ENCODE measurements at regions not wholly inside any gene's neighbourhood (a gene's known extent, or its start where the extent isn't known, plus 50 kb on each side); places are given as distances from the start of the nearest gene placed in this dataset.

- H3K9me3 ChIP-seq = no peaks in the 10 kb centered on the region
- no peaks in the 10 kb centered on the region for H3K27me3 ChIP-seq
- no peaks in the 10 kb centered on the region for H3K4me1 ChIP-seq
- H3K4me3 ChIP-seq = no peak overlapping the region
- no peaks in the 10 kb centered on the region for H3K36me3 ChIP-seq
- H3K27ac ChIP-seq = no peak overlapping the region
- DNase-seq (ENCODE audit: low spot score) = no peak
- TF ChIP-seq CTCF (IDR thresholded peaks at IDR 0.05) = no peak
Measured at GRCh38 chr14:100975671-100976070, 72.1 kb upstream of the RTL1 start.

- H3K27ac ChIP-seq = no peak overlapping the region
- no peaks in the 10 kb centered on the region for H3K27me3 ChIP-seq
- DNase-seq (ENCODE audit: low spot score) = no peak
- H3K4me3 ChIP-seq = no peak overlapping the region
- H3K9me3 ChIP-seq = no peaks in the 10 kb centered on the region
- no peaks in the 10 kb centered on the region for H3K36me3 ChIP-seq
- no peaks in the 10 kb centered on the region for H3K4me1 ChIP-seq
- TF ChIP-seq CTCF (IDR thresholded peaks at IDR 0.05) = no peak
Measured at GRCh38 chr14:100979079-100979478, 75.6 kb upstream of the RTL1 start.

- TF ChIP-seq CTCF (IDR thresholded peaks at IDR 0.05) = no peak
- Histone ChIP-seq H3K4me3 (no peak overlapping the region), H3K27me3 (no peaks in the 10 kb centered on the region), H3K27ac (no peak overlapping the region), H3K9me3 (no peaks in the 10 kb centered on the region), H3K4me1 (no peaks in the 10 kb centered on the region), H3K36me3 (no peaks in the 10 kb centered on the region)
- no peak for DNase-seq (ENCODE audit: low spot score)
Measured at GRCh38 chr14:100979780-100980179, 76.3 kb upstream of the RTL1 start.

- no peaks in the 10 kb centered on the region for H3K36me3 ChIP-seq
- no peak for DNase-seq (ENCODE audit: low spot score)
- no peak overlapping the region for H3K4me3 ChIP-seq
- H3K27me3 ChIP-seq = no peaks in the 10 kb centered on the region
- no peaks in the 10 kb centered on the region for H3K9me3 ChIP-seq
- no peak overlapping the region for H3K27ac ChIP-seq
- no peak for TF ChIP-seq CTCF (IDR thresholded peaks at IDR 0.05)
- H3K4me1 ChIP-seq = no peaks in the 10 kb centered on the region
Measured at GRCh38 chr14:100980823-100981222, 77.3 kb upstream of the RTL1 start.

GRCh38 chr14:100981809-100982208 is 78.3 kb upstream of the RTL1 start:
- no peak for DNase-seq (ENCODE audit: low spot score)
- no peaks in the 10 kb centered on the region for H3K27me3 ChIP-seq
- H3K4me1 ChIP-seq = no peaks in the 10 kb centered on the region
- H3K9me3 ChIP-seq = no peaks in the 10 kb centered on the region
- H3K36me3 ChIP-seq = no peaks in the 10 kb centered on the region
- H3K4me3 ChIP-seq = no peak overlapping the region
- no peak for TF ChIP-seq CTCF (IDR thresholded peaks at IDR 0.05)
- H3K27ac ChIP-seq = no peak overlapping the region

GRCh38 chr14:100982353-100982752 is 78.8 kb upstream of the RTL1 start:
- Histone ChIP-seq H3K36me3 (no peaks in the 10 kb centered on the region), H3K4me1 (no peaks in the 10 kb centered on the region), H3K27me3 (no peaks in the 10 kb centered on the region), H3K9me3 (no peaks in the 10 kb centered on the region), H3K4me3 (no peak overlapping the region), H3K27ac (no peak overlapping the region)
- TF ChIP-seq CTCF (IDR thresholded peaks at IDR 0.05) = no peak
- no peak for DNase-seq (ENCODE audit: low spot score)

Data from right atrium auricular region (tissue), 2 donors.